ENCODE measurements at regions not wholly inside any gene's neighbourhood (a gene's known extent, or its start where the extent isn't known, plus 50 kb on each side); places are given as distances from the start of the nearest gene placed in this dataset.

DNA sequence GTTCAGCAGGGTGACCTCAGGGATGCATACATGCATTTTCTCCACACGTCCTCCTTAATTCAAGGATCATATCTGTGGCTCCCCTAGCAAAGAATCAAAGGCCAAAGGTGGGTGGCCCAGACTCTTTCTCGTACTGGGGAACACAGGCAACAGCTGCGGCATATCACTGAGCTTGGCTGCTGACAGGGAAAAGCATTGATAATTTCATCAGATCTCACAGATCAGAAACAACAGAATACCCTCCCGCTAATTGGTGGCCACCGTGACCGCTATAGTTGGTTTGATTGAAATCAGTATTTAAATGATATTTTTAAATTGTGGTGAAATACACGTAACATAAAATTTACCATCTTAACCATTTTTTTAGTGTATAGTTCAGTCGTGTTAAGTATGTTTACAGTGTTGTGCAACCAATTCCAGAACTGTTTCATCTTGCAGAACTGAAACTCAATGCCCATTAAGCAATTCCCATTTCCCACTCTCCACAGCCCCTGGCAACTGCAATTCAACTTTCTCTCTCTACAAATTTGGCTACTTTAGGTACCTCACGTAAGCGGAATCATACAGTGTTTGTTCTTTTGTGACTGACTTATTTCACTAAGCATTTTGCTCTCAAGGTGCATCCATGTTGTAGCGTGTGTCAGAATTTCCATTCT lies 74.7 kb upstream of the TMEM170B start:
- DNase-seq (ENCODE audit: low read depth, low spot score) = no peak
- intact Hi-C loops (cut with micrococcal nuclease; ENCODE audit: unreplicated experiment) (no loop called here), in situ Hi-C loops (cut with MboI) (no loop called here)
- Histone ChIP-seq H2AFZ (ENCODE audit: control insufficient read depth, low read depth, low read length) (no peak overlapping the region), H3K9ac (ENCODE audit: control insufficient read depth, insufficient read depth, low read length) (no peak overlapping the region), H3K9me3 (replicated peaks; ENCODE audit: control insufficient read depth, insufficient read depth, low read length) (peaks cover 2% of the 10 kb centered on the region; the same call in 2 of the 3 replicates), H3K4me1 (ENCODE audit: control insufficient read depth, insufficient read depth, low read length) (peaks cover 53% of the 10 kb centered on the region), H4K20me1 (ENCODE audit: control insufficient read depth, insufficient read depth) (no peaks in the 10 kb centered on the region), H3K27ac (ENCODE audit: control insufficient read depth, insufficient read depth) (peak overlapping the region; percentile 43), H3K79me2 (ENCODE audit: control insufficient read depth, insufficient read depth, low read length) (no peaks in the 10 kb centered on the region), H3K36me3 (ENCODE audit: control insufficient read depth in 2 of 2, insufficient read depth in 2 of 2, low read length in 1 of 2) (no peaks in the 10 kb centered on the region), H3K4me2 (ENCODE audit: control insufficient read depth, insufficient read depth) (no peak overlapping the region), H3K4me3 (no peak overlapping the region), H3K27me3 (replicated peaks in 1 of 2; ENCODE audit: control insufficient read depth in 2 of 2, insufficient read depth in 2 of 2, low read length in 1 of 2) (no peaks in the 10 kb centered on the region)
- POLR2A ChIA-PET = interaction anchor here (0.6 to 0.7 kb wide), 2 partner anchors 30 to 32 kb away, joined by 3 read pairs; no protein-coding TSS in a partner anchor
- RAD21 ChIA-PET (ENCODE audit: unreplicated experiment) = interaction anchor here (1.0 to 14.9 kb wide), 3 partner anchors 32 to 140 kb away, joined by 3 to 384 read pairs (median 348); no protein-coding TSS in a partner anchor
- TF ChIP-seq NFYB (IDR thresholded peaks at IDR 0.05; ENCODE audit: insufficient read depth, low read depth, low read length) = no peak
- TF ChIP-seq BACH1 (IDR thresholded peaks at IDR 0.05; ENCODE audit: borderline replicate concordance) = no peak
- TF ChIP-seq, protein P1, sequence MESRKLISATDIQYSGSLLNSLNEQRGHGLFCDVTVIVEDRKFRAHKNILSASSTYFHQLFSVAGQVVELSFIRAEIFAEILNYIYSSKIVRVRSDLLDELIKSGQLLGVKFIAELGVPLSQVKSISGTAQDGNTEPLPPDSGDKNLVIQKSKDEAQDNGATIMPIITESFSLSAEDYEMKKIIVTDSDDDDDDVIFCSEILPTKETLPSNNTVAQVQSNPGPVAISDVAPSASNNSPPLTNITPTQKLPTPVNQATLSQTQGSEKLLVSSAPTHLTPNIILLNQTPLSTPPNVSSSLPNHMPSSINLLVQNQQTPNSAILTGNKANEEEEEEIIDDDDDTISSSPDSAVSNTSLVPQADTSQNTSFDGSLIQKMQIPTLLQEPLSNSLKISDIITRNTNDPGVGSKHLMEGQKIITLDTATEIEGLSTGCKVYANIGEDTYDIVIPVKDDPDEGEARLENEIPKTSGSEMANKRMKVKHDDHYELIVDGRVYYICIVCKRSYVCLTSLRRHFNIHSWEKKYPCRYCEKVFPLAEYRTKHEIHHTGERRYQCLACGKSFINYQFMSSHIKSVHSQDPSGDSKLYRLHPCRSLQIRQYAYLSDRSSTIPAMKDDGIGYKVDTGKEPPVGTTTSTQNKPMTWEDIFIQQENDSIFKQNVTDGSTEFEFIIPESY (IDR thresholded peaks at IDR 0.05) = peak; percentile 71; the same call in 1 of the 2 replicates
- TF ChIP-seq, protein P2, sequence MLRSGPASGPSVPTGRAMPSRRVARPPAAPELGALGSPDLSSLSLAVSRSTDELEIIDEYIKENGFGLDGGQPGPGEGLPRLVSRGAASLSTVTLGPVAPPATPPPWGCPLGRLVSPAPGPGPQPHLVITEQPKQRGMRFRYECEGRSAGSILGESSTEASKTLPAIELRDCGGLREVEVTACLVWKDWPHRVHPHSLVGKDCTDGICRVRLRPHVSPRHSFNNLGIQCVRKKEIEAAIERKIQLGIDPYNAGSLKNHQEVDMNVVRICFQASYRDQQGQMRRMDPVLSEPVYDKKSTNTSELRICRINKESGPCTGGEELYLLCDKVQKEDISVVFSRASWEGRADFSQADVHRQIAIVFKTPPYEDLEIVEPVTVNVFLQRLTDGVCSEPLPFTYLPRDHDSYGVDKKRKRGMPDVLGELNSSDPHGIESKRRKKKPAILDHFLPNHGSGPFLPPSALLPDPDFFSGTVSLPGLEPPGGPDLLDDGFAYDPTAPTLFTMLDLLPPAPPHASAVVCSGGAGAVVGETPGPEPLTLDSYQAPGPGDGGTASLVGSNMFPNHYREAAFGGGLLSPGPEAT (IDR thresholded peaks at IDR 0.05; ENCODE audit: low read depth) = no peak
- CTCF ChIA-PET = interaction anchor here (1.0 to 6.1 kb wide), 2 partner anchors 26 to 32 kb away, joined by 3 to 106 read pairs; no protein-coding TSS in a partner anchor
- FAIRE-seq = no peak
- WGBS (ENCODE audit: insufficient coverage, insufficient replicate concordance, low lambda C conversion rate, missing lambda C conversion rate) = 78% methylated on average over 11 of the region's 11 CpGs
- SMC1A ChIA-PET (ENCODE audit: uncharacterized antibody, unreplicated experiment) = interaction anchor here (0.9 to 1.3 kb wide), 5 partner anchors 8 to 139 kb away, joined by 3 to 4 read pairs (median 3); no protein-coding TSS in a partner anchor
- no TSS peak for BruUV-seq (replicated peaks)
- ATAC-seq = no peak

Data from GM12878 (cell line).